OCI-LY7 (cell line): ENCODE measurements at regions not wholly inside any gene's neighbourhood (a gene's known extent, or its start where the extent isn't known, plus 50 kb on each side); places are given as distances from the start of the nearest gene placed in this dataset.

ENCODE experiments used
- BruUV-seq: library from RNA; stranded (reverse); fragments of 400-500 nt; replicated peaks from 2 replicates; lab custom pipeline; 2021; lab: Mats Ljungman, UMichigan
- CTCF ChIA-PET: fragments of 300-600 bp; sonication (Branson Sonifier 250); formaldehyde crosslinking; loops from one replicate; lab custom pipeline; 2022; ENCODE audit warnings: antibody characterized with exemption; ENCODE audit not compliant: unreplicated experiment; lab: Charles Lee
- POLR2A ChIA-PET: fragments of 300-600 bp; sonication (Branson Sonifier 250); formaldehyde crosslinking; loops from one replicate; lab custom pipeline; 2022; ENCODE audit warnings: antibody characterized with exemption; lab: Charles Lee
- DNase-seq: peaks from one replicate; pipeline ENCODE4 v3.0.0-alpha.2; 2015; ENCODE audit warnings: low spot score
- H2AFZ ChIP-seq: fragments of 200-600 bp; sonication (generic), shearing (Covaris generic); 2 replicates; pipeline ENCODE4 v1.6.1; 2014; ENCODE audit warnings: mild to moderate bottlenecking, antibody characterized with exemption, low read length, moderate library complexity
- H3K27ac ChIP-seq: fragments of 200-600 bp; sonication (generic); 2 replicates; pipeline ENCODE4 v1.5.1; 2014; ENCODE audit warnings: mixed run types, low read depth, mild to moderate bottlenecking, moderate library complexity, low read length, inconsistent platforms; ENCODE audit not compliant: poor library complexity, severe bottlenecking
- H3K36me3 ChIP-seq: fragments of 200-600 bp; sonication (generic); 2 replicates; pipeline ENCODE4 v1.6.1; 2014; ENCODE audit warnings: mild to moderate bottlenecking, antibody characterized with exemption, low read length, moderate library complexity, mixed read lengths; ENCODE audit not compliant: insufficient read depth
- H3K4me1 ChIP-seq: fragments of 200-600 bp; sonication (generic); 2 replicates; pipeline ENCODE4 v1.5.1; 2014; ENCODE audit warnings: mild to moderate bottlenecking, low read length; ENCODE audit not compliant: insufficient read depth, poor library complexity, severe bottlenecking
- H3K4me2 ChIP-seq: fragments of 200-600 bp; sonication (generic); 2 replicates; pipeline ENCODE4 v1.6.1; 2014; ENCODE audit warnings: mild to moderate bottlenecking, low read length
- H3K4me3 ChIP-seq: fragments of 200-600 bp; sonication (generic); 2 replicates; pipeline ENCODE4 v1.5.1; 2014; ENCODE audit warnings: mild to moderate bottlenecking, low read depth, low read length; ENCODE audit not compliant: poor library complexity, severe bottlenecking
- H3K79me2 ChIP-seq: fragments of 200-600 bp; sonication (generic); 2 replicates; pipeline ENCODE4 v1.6.1; 2016; ENCODE audit warnings: low read depth, mild to moderate bottlenecking, low read length, moderate library complexity, mixed read lengths; ENCODE audit not compliant: insufficient read depth
- H3K9me2 ChIP-seq: fragments of 200-600 bp; sonication (generic); 2 replicates; pipeline ENCODE4 v1.6.1; 2016; ENCODE audit warnings: mild to moderate bottlenecking, low read length, mixed read lengths; ENCODE audit not compliant: insufficient read depth
- H3K9me3 ChIP-seq: fragments of 200-600 bp; sonication (generic); 2 replicates; pipeline ENCODE4 v1.6.1; 2014; ENCODE audit warnings: mild to moderate bottlenecking, mixed run types, low read length, mixed read lengths
- H4K20me1 ChIP-seq: fragments of 200-600 bp; sonication (generic); 2 replicates; pipeline ENCODE4 v1.6.1; 2014; ENCODE audit warnings: mild to moderate bottlenecking, antibody characterized with exemption, low read length, moderate library complexity, mixed read lengths; ENCODE audit not compliant: insufficient read depth
- CTCF ChIP-seq: fragments of 200-600 bp; sonication (generic); conservative IDR thresholded peaks from 2 replicates; pipeline ENCODE4 v1.5.1; 2014; ENCODE audit warnings: mild to moderate bottlenecking, antibody characterized with exemption, low read length, moderate library complexity, mixed read lengths
- EZH2phosphoT487 ChIP-seq: fragments of 200-600 bp; sonication (generic); IDR thresholded peaks from 2 replicates; pipeline ENCODE4 v1.6.1; 2018; ENCODE audit warnings: low read depth, borderline replicate concordance, mild to moderate bottlenecking, mixed run types, antibody characterized with exemption, low read length, moderate library complexity, mixed read lengths
- intact Hi-C: fragments of 100-400 bp; cut with micrococcal nuclease; formaldehyde crosslinking; loops from one replicate; pipeline ENCODE4 v1.10.0; 2022; ENCODE audit not compliant: unreplicated experiment

- BruUV-seq, result no TSS peak
- intact Hi-C loops, result no loop called here
- H3K27ac ChIP-seq, result no peak overlapping the region
- H3K9me2 ChIP-seq, result no peaks in the 10 kb centered on the region
- H3K4me3 ChIP-seq, result no peak overlapping the region
- no peak for DNase-seq
- ChIA-PET CTCF (no interaction called here), POLR2A (no interaction called here)
- H2AFZ ChIP-seq, result no peak overlapping the region
- no peak for TF ChIP-seq CTCF
- H3K4me2 ChIP-seq, result no peak overlapping the region
- H4K20me1 ChIP-seq, result no peaks in the 10 kb centered on the region
- H3K4me1 ChIP-seq, result no peaks in the 10 kb centered on the region
- no peaks in the 10 kb centered on the region for H3K36me3 ChIP-seq
- H3K9me3 ChIP-seq, result no peaks in the 10 kb centered on the region
- H3K79me2 ChIP-seq, result no peaks in the 10 kb centered on the region
Observed at GRCh38 chr2:82650038-82650437, 1809.0 kb downstream of the SUCLG1 start.

GRCh38 chr2:82641598-82642180 lies 1817.4 kb downstream of the SUCLG1 start:
- CTCF ChIA-PET, result no interaction called here

More at GRCh38 chr2:82641598-82642180, 1817.4 kb downstream of the SUCLG1 start:
- H3K36me3 ChIP-seq, result no peaks in the 10 kb centered on the region
- no peaks in the 10 kb centered on the region for H4K20me1 ChIP-seq
- DNase-seq, result no peak
- no peak for TF ChIP-seq EZH2phosphoT487
- no peak for TF ChIP-seq CTCF
- intact Hi-C loops, result no loop called here
- BruUV-seq, result no TSS peak
- POLR2A ChIA-PET, result no interaction called here
- no peaks in the 10 kb centered on the region for H3K9me2 ChIP-seq
- no peak overlapping the region for H3K27ac ChIP-seq
- H3K9me3 ChIP-seq, result no peaks in the 10 kb centered on the region
- no peak overlapping the region for H3K4me3 ChIP-seq
- H3K4me2 ChIP-seq, result no peak overlapping the region
- no peaks in the 10 kb centered on the region for H3K4me1 ChIP-seq
- H2AFZ ChIP-seq, result no peak overlapping the region
- H3K79me2 ChIP-seq, result no peaks in the 10 kb centered on the region
